Testis (tissue), 2 donors: ENCODE measurements at regions not wholly inside any gene's neighbourhood (a gene's known extent, or its start where the extent isn't known, plus 50 kb on each side); places are given as distances from the start of the nearest gene placed in this dataset.
"Not testable (repeated sequence)": the region's sequence is repeated elsewhere in the genome, so short reads cannot be mapped to it uniquely, and the experiment has no call there.

Experiments
- DNase-seq: peaks from one replicate; pipeline ENCODE4 v3.0.0-alpha.2; 2019
- H3K27ac ChIP-seq, 2 donors: fragments of 200-600 bp; sonication (generic); one replicate each; pipeline ENCODE4 v1.5.1; 2019
- H3K27me3 ChIP-seq: fragments of 200-600 bp; sonication (generic); one replicate; pipeline ENCODE4 v1.5.1; 2019
- H3K36me3 ChIP-seq: fragments of 200-600 bp; sonication (generic); one replicate; pipeline ENCODE4 v1.5.1; 2017; ENCODE audit warnings: low read depth; ENCODE audit errors: missing control alignments
- H3K4me1 ChIP-seq: fragments of 200-600 bp; sonication (generic); one replicate; pipeline ENCODE4 v1.5.1; 2019
- H3K4me3 ChIP-seq, 2 donors: fragments of 200-600 bp; sonication (generic); one replicate each; pipeline ENCODE4 v1.5.1; 2017 to 2019
- H3K9me3 ChIP-seq: fragments of 200-600 bp; sonication (generic); one replicate; pipeline ENCODE4 v1.5.1; 2017
- CTCF ChIP-seq, 3 experiments: fragments of 450-650 bp in 2 of 3; fragments of 200-600 bp in 1 of 3; sonication (generic) in 1 of 3; IDR thresholded peaks; one replicate each; pipeline ENCODE4 v1.5.1; 2016 to 2019; ENCODE audit warnings: antibody characterized with exemption in 3 of 3, mild to moderate bottlenecking in 2 of 3, moderate library complexity in 1 of 3
- POLR2A ChIP-seq: fragments of 450-650 bp; IDR thresholded peaks from one replicate; pipeline ENCODE4 v1.6.1; 2017; ENCODE audit warnings: antibody characterized with exemption, mild to moderate bottlenecking, moderate library complexity
- WGBS, 2 donors: methylation state at CpG; one replicate each; pipeline ENCODE4 v1.1.5; 2018; 5-methylcytosine and 5-hydroxymethylcytosine counted together
- intact Hi-C: fragments of 100-400 bp; cut with DNase I; formaldehyde crosslinking; loops from one replicate; pipeline ENCODE4 v1.15.1; 2023; ENCODE audit warnings: low total_unique reads

DNA sequence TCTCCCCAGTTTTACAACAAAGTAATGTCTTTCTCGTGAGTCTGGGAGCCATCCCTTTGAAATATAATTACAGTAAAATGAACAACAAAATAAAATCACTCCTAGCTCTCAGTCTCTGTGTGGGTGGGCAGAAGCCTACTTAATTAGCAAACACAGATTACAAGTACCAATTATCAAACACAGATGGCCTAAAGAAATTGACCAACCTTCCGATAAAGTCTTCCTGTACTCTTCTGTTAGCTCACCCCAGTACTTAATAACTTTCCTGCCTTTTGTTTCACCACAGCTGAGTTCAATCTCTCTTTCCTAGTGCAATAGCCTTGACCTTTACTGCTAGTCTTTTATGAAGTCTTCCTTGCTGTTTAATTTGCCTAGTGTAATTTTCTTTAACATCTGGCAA lies 719.2 kb upstream of the MBL2 start:
- TF ChIP-seq POLR2A (no peak), CTCF (IDR thresholded peaks at IDR 0.05) (no peak)
- Histone ChIP-seq H3K27me3 (no peaks in the 10 kb centered on the region), H3K4me3 (no peak overlapping the region), H3K27ac (no peak overlapping the region), H3K9me3 (no peaks in the 10 kb centered on the region), H3K36me3 (no peaks in the 10 kb centered on the region), H3K4me1 (no peaks in the 10 kb centered on the region)
- 46 to 48% methylated on average over 2 of the region's 2 CpGs for WGBS, 2 donors
- intact Hi-C loops = no loop called here
- no peak for DNase-seq

DNA sequence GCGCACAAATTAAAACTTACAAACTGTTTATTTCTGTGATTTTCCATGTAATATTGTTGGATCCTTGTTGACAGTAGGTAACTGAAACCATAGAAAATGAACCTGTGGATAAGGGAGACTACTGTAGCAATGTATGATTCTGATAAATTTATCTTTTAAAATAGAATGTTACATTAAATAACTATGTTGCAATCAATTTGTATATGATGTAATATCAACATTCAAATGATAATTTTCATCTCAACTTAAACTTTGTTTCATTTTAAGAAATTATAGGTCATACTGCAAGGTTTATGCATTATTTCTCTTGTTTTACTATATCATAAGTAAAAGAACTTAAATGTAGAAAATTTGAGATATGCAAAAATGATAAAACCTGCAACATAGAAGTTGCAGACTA lies 718.0 kb upstream of the MBL2 start:
- Histone ChIP-seq H3K9me3 (no peaks in the 10 kb centered on the region), H3K4me1 (no peaks in the 10 kb centered on the region), H3K27ac (no peak overlapping the region), H3K4me3 (no peak overlapping the region), H3K36me3 (no peaks in the 10 kb centered on the region), H3K27me3 (no peaks in the 10 kb centered on the region)
- intact Hi-C loops = no loop called here
- TF ChIP-seq CTCF (IDR thresholded peaks at IDR 0.05) (no peak), POLR2A (no peak)
- 77 to 90% methylated on average over 1 of the region's 1 CpG for WGBS, 2 donors
- no peak for DNase-seq

DNA sequence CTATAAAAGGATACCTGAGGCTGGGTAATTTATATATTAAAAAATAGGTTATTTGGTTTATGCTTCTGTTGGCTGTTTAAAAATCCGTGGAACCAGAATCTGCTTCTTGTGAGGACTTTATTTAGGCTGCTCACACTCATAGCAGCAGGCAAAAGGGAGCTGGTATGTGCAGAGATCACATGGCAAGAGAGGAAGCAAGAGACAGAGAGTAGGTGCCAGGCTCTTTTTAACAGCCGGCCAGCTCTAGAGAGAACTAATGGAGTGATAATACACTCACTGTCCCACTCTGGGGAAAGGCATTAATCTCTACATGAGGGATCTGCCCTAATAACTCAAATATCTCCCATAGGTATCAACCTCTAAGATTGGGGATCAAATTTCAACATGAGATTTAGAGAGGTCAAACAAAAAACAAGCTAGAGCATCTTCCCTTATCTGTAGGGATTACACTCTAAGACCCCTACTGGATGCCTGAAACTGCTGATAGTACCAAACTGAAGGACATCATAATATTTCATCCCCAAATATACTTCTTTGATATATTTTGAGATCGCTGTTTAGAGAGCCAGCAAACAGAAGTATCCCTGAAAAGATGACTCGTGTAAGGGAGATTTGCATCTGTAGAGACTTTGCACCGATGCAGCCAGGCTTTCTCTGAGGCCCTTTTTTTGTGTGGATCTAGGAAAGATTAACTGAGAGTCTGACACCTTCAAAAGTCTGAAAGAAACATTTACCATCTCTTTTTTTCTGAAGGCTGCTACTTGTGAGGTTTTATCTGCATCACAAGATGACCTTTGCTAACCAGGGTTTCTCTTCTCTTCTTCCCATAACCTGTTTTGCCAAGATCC lies 717.0 kb upstream of the MBL2 start:
- DNase-seq = no peak
- 69 to 70% methylated on average over 5 of the region's 5 CpGs for WGBS, 2 donors

GRCh38 chr10:53487019-53487983 lies 714.7 kb upstream of the MBL2 start:
- TF ChIP-seq CTCF (IDR thresholded peaks at IDR 0.05) (no peak), POLR2A (no peak)
- no peak overlapping the region for H3K27ac ChIP-seq
- H3K27me3 ChIP-seq = no peaks in the 10 kb centered on the region
- intact Hi-C loops = no loop called here
- DNase-seq = no peak
- no peaks in the 10 kb centered on the region for H3K4me1 ChIP-seq
- no peak overlapping the region for H3K4me3 ChIP-seq
- 83 to 85% methylated on average over 16 to 17 of the region's 17 CpGs for WGBS, 2 donors
- no peaks in the 10 kb centered on the region for H3K9me3 ChIP-seq
- no peaks in the 10 kb centered on the region for H3K36me3 ChIP-seq

More for the DNA sequence above, 717.0 kb upstream of the MBL2 start:
- H3K27ac ChIP-seq = no peak overlapping the region
- intact Hi-C loops = no loop called here
- H3K4me3 ChIP-seq = no peak overlapping the region
- TF ChIP-seq POLR2A = no peak
- no peak for TF ChIP-seq CTCF (IDR thresholded peaks at IDR 0.05)
- no peaks in the 10 kb centered on the region for H3K4me1 ChIP-seq
- no peaks in the 10 kb centered on the region for H3K9me3 ChIP-seq
- H3K36me3 ChIP-seq = no peaks in the 10 kb centered on the region
- no peaks in the 10 kb centered on the region for H3K27me3 ChIP-seq

GRCh38 chr10:53485422-53485821 lies 712.8 kb upstream of the MBL2 start:
- H3K4me3 ChIP-seq, H3K9me3 ChIP-seq, H3K27ac ChIP-seq, DNase-seq, H3K4me1 ChIP-seq, H3K36me3 ChIP-seq, H3K27me3 ChIP-seq, intact Hi-C loops: not testable (repeated sequence)
- 77 to 82% methylated on average over 4 of the region's 4 CpGs for WGBS, 2 donors
